Pancreas (tissue), 10 donors: ENCODE measurements at regions not wholly inside any gene's neighbourhood (a gene's known extent, or its start where the extent isn't known, plus 50 kb on each side); places are given as distances from the start of the nearest gene placed in this dataset.

Experiments used
- ATAC-seq, 4 donors: fragments of 200-7000 bp; cut with Tn5 transposase; one replicate each; pipeline versions ENCODE4 v1.8.0 to v1.9.1; 2020; ENCODE audit warnings: mild to moderate bottlenecking in 4 of 4, moderate library complexity in 4 of 4
- DNase-seq, 6 donors: peaks; one replicate each; pipeline ENCODE4 v3.0.0-alpha.2; 2020
- FAIRE-seq: peaks from 2 replicates; lab custom pipeline; 2012; peaks lifted over from hg19 to GRCh38; lab: Jason Lieb, UNC
- H3K27ac ChIP-seq, 4 donors: fragments of 200-600 bp; sonication (generic); 1 replicate in 3 of 4; 2 replicates in 1 of 4; pipeline versions ENCODE4 v1.5.0 to v1.8.0; 2020
- H3K27me3 ChIP-seq, 4 donors: fragments of 200-600 bp; one replicate each; pipeline ENCODE4 v1.8.0; 2021
- H3K36me3 ChIP-seq, 3 donors: fragments of 200-600 bp; sonication (generic) in 1 of 3; one replicate each; pipeline versions ENCODE4 v1.5.0 to v1.8.0; 2020 to 2021
- H3K4me1 ChIP-seq, 3 donors: fragments of 200-600 bp; one replicate each; pipeline ENCODE4 v1.8.0; 2021
- H3K4me3 ChIP-seq, 4 donors: fragments of 200-600 bp; sonication (generic) in 2 of 4; one replicate each; pipeline versions ENCODE4 v1.5.0 to v1.8.0; 2020 to 2021
- H3K9me3 ChIP-seq, 4 donors: fragments of 200-600 bp; one replicate each; pipeline ENCODE4 v1.8.0; 2021
- CTCF ChIP-seq, 4 donors: fragments of 200-600 bp; sonication (generic) in 3 of 4; IDR thresholded peaks; one replicate each; pipeline versions ENCODE4 v1.5.0 to v1.8.0; 2021; ENCODE audit warnings: antibody characterized with exemption in 4 of 4
- whole genome bisulfite sequencing, 2 donors: extraction: QIAGEN DNeasy Blood & Tissue Kit; methylation state at CpG; one replicate each; pipeline ENCODE4 v1.1.7; 2013; 5-methylcytosine and 5-hydroxymethylcytosine counted together
- intact Hi-C, 3 donors: fragments of 100-400 bp; cut with DNase I; formaldehyde crosslinking; loops; one replicate each; pipeline versions ENCODE4 v1.11.1 to v1.14.2; 2022
- donor health status: healthy with polysubstance abuse.
- donor health status: DM: no; HTN: no; CAD: no; lungs with moderate emphysema.
- donor health status: DM: no; HTN: no; CAD: no.
- donor health status: control.
- donor health status: control.
- donor health status: Bipolar disorder and iron deficiency.
- donor health status: DM: yes; HTN: yes; CAD: no.
- donor health status: DM: no; HTN: no; CAD: no.
- donor health status: DM: no; HTN: no; CAD: no.
- donor health status: DM: yes; HTN: yes; CAD: no.

GRCh38 chr6:25089442-25089841 is 153.7 kb upstream of the RIPOR2 start:
- intact Hi-C loops = no loop called here

GRCh38 chr6:25094726-25095125 is 159.0 kb upstream of the RIPOR2 start:
- 80 to 94% methylated on average over 4 of the region's 4 CpGs for WGBS, 2 donors
- H3K4me1 ChIP-seq = no peaks in the 10 kb centered on the region
- DNase-seq = no peak
- H3K36me3 ChIP-seq = no peaks in the 10 kb centered on the region
- H3K9me3 ChIP-seq = no peaks in the 10 kb centered on the region
- intact Hi-C loops = no loop called here
- TF ChIP-seq CTCF (IDR thresholded peaks at IDR 0.05) = no peak
- no peak overlapping the region for H3K27ac ChIP-seq
- ATAC-seq = no peak
- FAIRE-seq = no peak
- H3K27me3 ChIP-seq = no peaks in the 10 kb centered on the region
- H3K4me3 ChIP-seq = no peak overlapping the region

More at GRCh38 chr6:25089442-25089841, 153.7 kb upstream of the RIPOR2 start:
- TF ChIP-seq CTCF (IDR thresholded peaks at IDR 0.05) = no peak
- Histone ChIP-seq H3K27me3 (no peaks in the 10 kb centered on the region), H3K27ac (no peak overlapping the region), H3K36me3 (no peaks in the 10 kb centered on the region), H3K4me3 (no peak overlapping the region), H3K4me1 (no peaks in the 10 kb centered on the region), H3K9me3 (no peaks in the 10 kb centered on the region)
- no peak for ATAC-seq
- WGBS, 2 donors = 58 to 90% methylated on average over 2 of the region's 2 CpGs
- DNase-seq = no peak
- FAIRE-seq = no peak

GRCh38 chr6:25100288-25100687 is 164.5 kb upstream of the RIPOR2 start:
- WGBS, 2 donors = 39 to 62% methylated on average over 4 of the region's 4 CpGs
- ATAC-seq = no peak
- H3K4me1 ChIP-seq = no peaks in the 10 kb centered on the region
- no peaks in the 10 kb centered on the region for H3K9me3 ChIP-seq
- no peak overlapping the region for H3K4me3 ChIP-seq
- no peak for TF ChIP-seq CTCF (IDR thresholded peaks at IDR 0.05)
- FAIRE-seq = peak; percentile 89
- intact Hi-C loops = no loop called here
- no peak for DNase-seq
- H3K27ac ChIP-seq = no peak overlapping the region
- H3K36me3 ChIP-seq = no peaks in the 10 kb centered on the region
- H3K27me3 ChIP-seq = no peaks in the 10 kb centered on the region

GRCh38 chr6:25103603-25104002 is 167.8 kb upstream of the RIPOR2 start:
- DNase-seq (no peak), ATAC-seq (no peak), FAIRE-seq (no peak)
- Histone ChIP-seq H3K4me1 (no peaks in the 10 kb centered on the region), H3K36me3 (no peaks in the 10 kb centered on the region), H3K9me3 (no peaks in the 10 kb centered on the region), H3K27me3 (no peaks in the 10 kb centered on the region), H3K27ac (no peak overlapping the region), H3K4me3 (no peak overlapping the region)
- TF ChIP-seq CTCF (IDR thresholded peaks at IDR 0.05) = no peak
- intact Hi-C loops = no loop called here
- 50 to 61% methylated on average over 3 of the region's 3 CpGs for WGBS, 2 donors

- H3K27me3 ChIP-seq = no peaks in the 10 kb centered on the region
- FAIRE-seq (no peak), DNase-seq (no peak), ATAC-seq (no peak)
- no peaks in the 10 kb centered on the region for H3K4me1 ChIP-seq
- H3K27ac ChIP-seq = no peak overlapping the region
- no peak for TF ChIP-seq CTCF (IDR thresholded peaks at IDR 0.05)
- no peaks in the 10 kb centered on the region for H3K36me3 ChIP-seq
- H3K9me3 ChIP-seq = no peaks in the 10 kb centered on the region
- intact Hi-C loops = no loop called here
- 61 to 72% methylated on average over 7 of the region's 7 CpGs for WGBS, 2 donors
- no peak overlapping the region for H3K4me3 ChIP-seq
Measured at GRCh38 chr6:25105070-25105925, 169.5 kb upstream of the RIPOR2 start.
